Gastroesophageal sphincter (tissue), 4 donors: ENCODE measurements at regions not wholly inside any gene's neighbourhood (a gene's known extent, or its start where the extent isn't known, plus 50 kb on each side); places are given as distances from the start of the nearest gene placed in this dataset.
A peak's percentile ranks its signal among the peaks of the same experiment; 100 is the strongest.

Experiments used
- ATAC-seq: fragments of 150-250 bp; one replicate; pipeline ENCODE4 v1.9.1; 2016; ENCODE audit warnings: mild to moderate bottlenecking, moderate library complexity
- H3K27ac ChIP-seq, 4 donors: fragments of 200-600 bp; sonication (generic) in 3 of 4; 1 replicate in 3 of 4; 2 replicates in 1 of 4; pipeline ENCODE4 v1.5.1; 2016 to 2019
- H3K27me3 ChIP-seq: fragments of 200-600 bp; sonication (generic); one replicate; pipeline ENCODE4 v1.5.1; 2019
- H3K36me3 ChIP-seq, 2 donors: fragments of 200-600 bp; sonication (generic); one replicate each; pipeline ENCODE4 v1.5.1; 2019; ENCODE audit warnings: control low read depth in 1 of 2
- H3K4me1 ChIP-seq, 3 donors: fragments of 200-600 bp; sonication (generic); 1 replicate in 2 of 3; 2 replicates in 1 of 3; pipeline ENCODE4 v1.5.1; 2016 to 2019; ENCODE audit warnings: control low read depth in 2 of 3
- H3K4me3 ChIP-seq, 2 donors: fragments of 200-600 bp; sonication (generic); one replicate each; pipeline ENCODE4 v1.5.1; 2019; ENCODE audit warnings: mild to moderate bottlenecking in 1 of 2, moderate library complexity in 1 of 2
- H3K9me3 ChIP-seq, 3 donors: fragments of 200-600 bp; sonication (generic); one replicate each; pipeline ENCODE4 v1.5.1; 2017 to 2019; ENCODE audit warnings: control low read depth in 2 of 3
- EP300 ChIP-seq: sonication (generic); formaldehyde crosslinking; IDR thresholded peaks from one replicate; pipeline ENCODE4 v1.6.1; 2017; ENCODE audit warnings: antibody characterized with exemption, mild to moderate bottlenecking
- POLR2A ChIP-seq, 2 donors: fragments of 450-650 bp; IDR thresholded peaks; one replicate each; pipeline ENCODE4 v1.6.1; 2017; ENCODE audit warnings: antibody characterized with exemption in 2 of 2, mild to moderate bottlenecking in 2 of 2, moderate library complexity in 1 of 2
- POLR2AphosphoS5 ChIP-seq: sonication (generic); formaldehyde crosslinking; IDR thresholded peaks from one replicate; pipeline ENCODE4 v1.6.1; 2017; ENCODE audit warnings: antibody characterized with exemption
- WGBS, 2 donors: methylation state at CpG; one replicate each; pipeline ENCODE4 v1.1.5; 2018; ENCODE audit warnings: low coverage in 1 of 2; 5-methylcytosine and 5-hydroxymethylcytosine counted together
- TF ChIP-seq, protein P1 (sequence below), 4 experiments: fragments of 200-600 bp in 2 of 4; fragments of 450-650 bp in 2 of 4; sonication (generic) in 1 of 4; IDR thresholded peaks; one replicate each; pipeline ENCODE4 v1.5.1; 2017 to 2019; ENCODE audit warnings: antibody characterized with exemption in 4 of 4, mild to moderate bottlenecking in 2 of 4, moderate library complexity in 2 of 4

DNA sequence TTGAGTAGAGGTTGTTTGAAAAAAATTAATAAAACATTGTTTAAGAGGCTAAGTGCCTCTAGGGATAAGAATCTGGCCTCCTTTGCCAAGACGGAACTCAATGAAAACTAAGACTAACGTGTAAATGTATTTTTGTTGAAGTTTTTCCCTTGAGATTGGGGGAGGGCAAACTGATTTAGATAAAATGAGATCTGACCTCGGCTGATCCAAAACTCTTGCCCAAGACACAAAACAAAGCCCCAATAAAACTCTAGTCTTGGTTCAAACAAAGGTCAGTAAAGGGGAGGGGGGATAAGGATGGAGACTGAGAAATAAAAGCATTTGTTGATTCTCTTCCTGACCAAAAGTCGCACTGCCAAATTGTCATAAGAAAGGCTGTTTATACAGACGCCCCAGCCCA is 134.8 kb upstream of the DPT start:
- ATAC-seq, result no peak
- TF ChIP-seq, protein P1, sequence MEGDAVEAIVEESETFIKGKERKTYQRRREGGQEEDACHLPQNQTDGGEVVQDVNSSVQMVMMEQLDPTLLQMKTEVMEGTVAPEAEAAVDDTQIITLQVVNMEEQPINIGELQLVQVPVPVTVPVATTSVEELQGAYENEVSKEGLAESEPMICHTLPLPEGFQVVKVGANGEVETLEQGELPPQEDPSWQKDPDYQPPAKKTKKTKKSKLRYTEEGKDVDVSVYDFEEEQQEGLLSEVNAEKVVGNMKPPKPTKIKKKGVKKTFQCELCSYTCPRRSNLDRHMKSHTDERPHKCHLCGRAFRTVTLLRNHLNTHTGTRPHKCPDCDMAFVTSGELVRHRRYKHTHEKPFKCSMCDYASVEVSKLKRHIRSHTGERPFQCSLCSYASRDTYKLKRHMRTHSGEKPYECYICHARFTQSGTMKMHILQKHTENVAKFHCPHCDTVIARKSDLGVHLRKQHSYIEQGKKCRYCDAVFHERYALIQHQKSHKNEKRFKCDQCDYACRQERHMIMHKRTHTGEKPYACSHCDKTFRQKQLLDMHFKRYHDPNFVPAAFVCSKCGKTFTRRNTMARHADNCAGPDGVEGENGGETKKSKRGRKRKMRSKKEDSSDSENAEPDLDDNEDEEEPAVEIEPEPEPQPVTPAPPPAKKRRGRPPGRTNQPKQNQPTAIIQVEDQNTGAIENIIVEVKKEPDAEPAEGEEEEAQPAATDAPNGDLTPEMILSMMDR (IDR thresholded peaks at IDR 0.05), result no peak
- TF ChIP-seq POLR2A (IDR thresholded peaks at IDR 0.05), result no peak
- TF ChIP-seq POLR2AphosphoS5, result no peak
- TF ChIP-seq EP300, result no peak
- peak overlapping the region in 2 of 4 donors; percentile 7 to 39 for H3K27ac ChIP-seq
- H3K4me1 ChIP-seq, result peaks cover 0 to 4% (median 0%) of the 10 kb centered on the region in 3 donors
- no peaks in the 10 kb centered on the region for H3K27me3 ChIP-seq
- WGBS, 2 donors, result 13 to 22% methylated on average over 5 of the region's 5 CpGs
- H3K9me3 ChIP-seq, result peaks cover 0 to 9% (median 0%) of the 10 kb centered on the region in 3 donors
- H3K4me3 ChIP-seq, result no peak overlapping the region
- no peaks in the 10 kb centered on the region for H3K36me3 ChIP-seq

DNA sequence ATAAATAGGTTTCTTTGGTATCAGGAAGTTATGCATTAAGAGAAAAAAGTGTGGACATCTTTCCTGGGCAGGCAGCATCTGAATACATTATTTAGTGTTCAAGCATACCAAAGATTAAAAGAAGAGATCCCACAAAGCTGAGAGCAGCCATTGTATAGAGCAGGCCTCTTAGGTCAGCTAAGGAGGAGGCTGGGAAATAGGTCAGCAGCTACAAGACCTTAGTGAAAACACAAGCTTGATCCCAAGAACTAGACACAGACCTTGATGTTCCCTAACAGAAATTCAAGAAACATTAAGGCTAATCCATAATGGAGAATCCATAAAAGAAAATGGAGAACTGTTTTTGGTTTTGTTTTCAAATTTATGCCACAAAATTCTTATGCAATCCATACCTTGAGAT is 135.3 kb upstream of the DPT start:
- ATAC-seq, result no peak
- H3K4me1 ChIP-seq, result peaks cover 0 to 4% (median 0%) of the 10 kb centered on the region in 3 donors
- no peak for TF ChIP-seq POLR2A (IDR thresholded peaks at IDR 0.05)
- no peak for TF ChIP-seq EP300
- no peak for TF ChIP-seq POLR2AphosphoS5
- TF ChIP-seq, protein P1 (IDR thresholded peaks at IDR 0.05), result no peak
- H3K4me3 ChIP-seq, result no peak overlapping the region
- H3K9me3 ChIP-seq, result peaks cover 0 to 9% (median 0%) of the 10 kb centered on the region in 3 donors
- no peaks in the 10 kb centered on the region for H3K27me3 ChIP-seq
- peak overlapping the region in 2 of 4 donors; percentile 7 to 39 for H3K27ac ChIP-seq
- no peaks in the 10 kb centered on the region for H3K36me3 ChIP-seq

- no peaks in the 10 kb centered on the region for H3K27me3 ChIP-seq
- H3K4me1 ChIP-seq, result peaks cover 0 to 4% (median 0%) of the 10 kb centered on the region in 3 donors
- peaks cover 0 to 9% (median 0%) of the 10 kb centered on the region in 3 donors for H3K9me3 ChIP-seq
- H3K36me3 ChIP-seq, result no peaks in the 10 kb centered on the region
- no peak overlapping the region for H3K27ac ChIP-seq
- 54 to 87% methylated on average over 3 to 4 of the region's 4 CpGs for WGBS, 2 donors
- ATAC-seq, result no peak
- H3K4me3 ChIP-seq, result no peak overlapping the region
- TF ChIP-seq EP300 (no peak), POLR2AphosphoS5 (no peak), POLR2A (IDR thresholded peaks at IDR 0.05) (no peak)
- TF ChIP-seq, protein P1 (IDR thresholded peaks at IDR 0.05), result no peak
These were observed 137.0 kb upstream of the DPT start for GRCh38 chr1:168865850-168866620.

DNA sequence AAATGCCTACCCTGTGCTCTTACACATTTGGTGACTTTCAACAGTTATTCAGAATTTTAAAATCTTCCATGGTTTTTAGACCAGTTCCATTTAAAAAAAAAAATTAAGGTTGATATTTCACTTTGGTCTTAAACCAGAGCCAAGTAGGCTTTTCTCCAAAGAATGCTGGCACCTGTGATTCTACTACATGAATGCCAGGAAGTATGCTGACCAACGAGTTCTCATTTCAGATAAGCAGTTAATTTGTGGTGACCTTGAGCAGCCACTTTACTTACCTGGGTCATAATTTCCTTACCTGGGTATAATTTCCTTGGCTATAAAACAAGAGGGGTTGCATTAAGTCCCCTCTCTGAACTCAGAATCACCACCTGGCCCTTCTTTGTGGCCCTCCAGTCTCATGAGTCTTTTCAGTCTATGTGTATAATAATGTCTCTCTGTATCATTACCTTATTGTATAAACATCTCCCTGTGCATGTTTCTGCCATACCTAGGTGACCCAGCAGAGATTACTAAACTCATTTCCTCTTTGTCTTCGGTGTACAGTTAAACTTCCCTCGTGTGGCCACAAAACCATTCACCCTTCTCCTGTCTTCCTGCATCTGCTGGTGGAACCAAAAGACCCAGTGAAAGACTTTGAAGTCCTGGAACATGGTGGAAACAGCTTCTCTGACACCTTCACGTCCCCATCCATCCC is 139.1 kb upstream of the DPT start:
- WGBS, 2 donors, result 45 to 46% methylated on average over 3 to 4 of the region's 4 CpGs
- Histone ChIP-seq H3K27me3 (no peaks in the 10 kb centered on the region), H3K4me1 (peaks cover 0 to 4% (median 0%) of the 10 kb centered on the region in 3 donors), H3K36me3 (no peaks in the 10 kb centered on the region), H3K27ac (no peak overlapping the region), H3K4me3 (no peak overlapping the region), H3K9me3 (peaks cover 0 to 9% (median 0%) of the 10 kb centered on the region in 3 donors)
- TF ChIP-seq POLR2A (IDR thresholded peaks at IDR 0.05) (no peak), POLR2AphosphoS5 (no peak), EP300 (no peak)
- TF ChIP-seq, protein P1 (IDR thresholded peaks at IDR 0.05), result no peak
- no peak for ATAC-seq
